Gastrocnemius medialis (tissue), 4 donors: ENCODE measurements at regions not wholly inside any gene's neighbourhood (a gene's known extent, or its start where the extent isn't known, plus 50 kb on each side); places are given as distances from the start of the nearest gene placed in this dataset.

Source experiments
- ATAC-seq, 2 donors: fragments of 150-250 bp; one replicate each; pipeline ENCODE4 v1.9.1; 2016
- DNase-seq, 2 donors: peaks; one replicate each; pipeline ENCODE4 v3.0.0-alpha.2; 2019
- H3K27ac ChIP-seq, 4 donors: fragments of 200-600 bp; sonication (generic); 1 replicate in 1 of 4; 2 replicates in 3 of 4; pipeline ENCODE4 v1.5.1; 2016 to 2018; ENCODE audit warnings: mild to moderate bottlenecking in 2 of 4, moderate library complexity in 1 of 4
- H3K27me3 ChIP-seq, 3 donors: fragments of 200-600 bp; sonication (generic) in 2 of 3; 1 replicate in 1 of 3; 2 replicates in 2 of 3; pipeline versions ENCODE4 v1.5.1 to v1.6.0; 2016 to 2019; ENCODE audit warnings: mild to moderate bottlenecking in 1 of 3, moderate library complexity in 1 of 3
- H3K36me3 ChIP-seq, 2 donors: fragments of 200-600 bp; sonication (generic) in 1 of 2; one replicate each; pipeline ENCODE4 v1.5.1; 2017 to 2018
- H3K4me1 ChIP-seq, 2 donors: fragments of 200-600 bp; sonication (generic) in 1 of 2; one replicate each; pipeline ENCODE4 v1.5.1; 2016 to 2017; ENCODE audit warnings: mild to moderate bottlenecking in 2 of 2
- H3K4me3 ChIP-seq, 4 donors: fragments of 200-600 bp; sonication (generic) in 3 of 4; 1 replicate in 1 of 4; 2 replicates in 3 of 4; pipeline ENCODE4 v1.5.1; 2016 to 2019; ENCODE audit warnings: mild to moderate bottlenecking in 2 of 4
- H3K9me3 ChIP-seq, 3 donors: fragments of 200-600 bp; sonication (generic) in 2 of 3; 1 replicate in 1 of 3; 2 replicates in 2 of 3; pipeline ENCODE4 v1.5.1; 2016 to 2019
- CTCF ChIP-seq, 5 experiments: fragments of 450-650 bp in 3 of 5; fragments of 200-600 bp in 2 of 5; sonication (generic) in 2 of 5; IDR thresholded peaks in 4 of 5; conservative IDR thresholded peaks in 1 of 5; 1 replicate in 4 of 5; 2 replicates in 1 of 5; pipeline ENCODE4 v1.5.1; 2016 to 2019; ENCODE audit warnings: antibody characterized with exemption in 5 of 5, mild to moderate bottlenecking in 3 of 5, moderate library complexity in 3 of 5
- POLR2A ChIP-seq, 2 donors: fragments of 450-650 bp; IDR thresholded peaks; one replicate each; pipeline ENCODE4 v1.6.1; 2017; ENCODE audit warnings: antibody characterized with exemption in 2 of 2, mild to moderate bottlenecking in 2 of 2, moderate library complexity in 2 of 2
- in situ Hi-C, 4 donors: fragments of 200-750 bp; cut with MboI; loops; one replicate each; pipeline versions ENCODE4 v1.15.0 to v1.8.0; 2017; ENCODE audit warnings: low sequenced_read_pairs in 4 of 4
- intact Hi-C: fragments of 100-400 bp; cut with DNase I; formaldehyde crosslinking; loops from one replicate; pipeline ENCODE4 v1.15.1; 2023; ENCODE audit warnings: low total_unique reads

- no peaks in the 10 kb centered on the region for H3K36me3 ChIP-seq
- intact Hi-C loops (no loop called here), in situ Hi-C loops (no loop called here)
- no peak overlapping the region for H3K4me3 ChIP-seq
- ATAC-seq (peak; percentile 64 to 76), DNase-seq (peak; percentile 27 to 46)
- TF ChIP-seq POLR2A (IDR thresholded peaks at IDR 0.05) (no peak), CTCF (IDR thresholded peaks at IDR 0.05 in 4 of 5, conservative IDR thresholded peaks at IDR 0.05 in 1 of 5) (no peak)
- H3K27me3 ChIP-seq = no peaks in the 10 kb centered on the region
- H3K9me3 ChIP-seq = no peaks in the 10 kb centered on the region
- H3K4me1 ChIP-seq = peaks cover 4 to 8% of the 10 kb centered on the region in 2 donors
- H3K27ac ChIP-seq = peak overlapping the region in 3 of 4 donors; percentile 37 to 52 (median 44)
These were observed 632.1 kb downstream of the DIAPH3 start for GRCh38 chr13:59531571-59532091.

DNA sequence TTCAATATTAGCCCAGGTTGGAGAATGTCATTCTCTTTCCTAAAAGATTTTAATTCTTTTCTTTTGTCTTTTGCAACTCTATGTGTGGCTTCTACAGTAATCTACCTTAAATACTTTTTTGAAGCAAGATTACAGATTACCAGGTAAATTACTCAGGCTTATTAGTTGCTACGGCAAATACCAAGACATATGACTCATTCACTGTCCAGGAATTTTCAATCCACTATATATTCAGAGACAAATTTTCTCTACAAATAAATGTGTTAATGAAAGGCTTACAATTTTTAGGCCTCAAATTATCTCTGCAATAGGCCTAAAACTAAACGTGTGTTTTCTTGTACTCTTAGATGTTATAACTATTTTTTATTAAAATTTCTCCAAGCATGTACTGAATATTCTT, 631.3 kb downstream of the DIAPH3 start:
- no peaks in the 10 kb centered on the region for H3K27me3 ChIP-seq
- H3K4me3 ChIP-seq = no peak overlapping the region
- no peaks in the 10 kb centered on the region for H3K9me3 ChIP-seq
- no peaks in the 10 kb centered on the region for H3K36me3 ChIP-seq
- no peak for DNase-seq
- peaks cover 4 to 8% of the 10 kb centered on the region in 2 donors for H3K4me1 ChIP-seq
- intact Hi-C loops (no loop called here), in situ Hi-C loops (no loop called here)
- no peak for ATAC-seq
- peak overlapping the region in 3 of 4 donors; percentile 23 to 52 (median 37) for H3K27ac ChIP-seq
- TF ChIP-seq POLR2A (IDR thresholded peaks at IDR 0.05) (no peak), CTCF (IDR thresholded peaks at IDR 0.05 in 4 of 5, conservative IDR thresholded peaks at IDR 0.05 in 1 of 5) (no peak)

DNA sequence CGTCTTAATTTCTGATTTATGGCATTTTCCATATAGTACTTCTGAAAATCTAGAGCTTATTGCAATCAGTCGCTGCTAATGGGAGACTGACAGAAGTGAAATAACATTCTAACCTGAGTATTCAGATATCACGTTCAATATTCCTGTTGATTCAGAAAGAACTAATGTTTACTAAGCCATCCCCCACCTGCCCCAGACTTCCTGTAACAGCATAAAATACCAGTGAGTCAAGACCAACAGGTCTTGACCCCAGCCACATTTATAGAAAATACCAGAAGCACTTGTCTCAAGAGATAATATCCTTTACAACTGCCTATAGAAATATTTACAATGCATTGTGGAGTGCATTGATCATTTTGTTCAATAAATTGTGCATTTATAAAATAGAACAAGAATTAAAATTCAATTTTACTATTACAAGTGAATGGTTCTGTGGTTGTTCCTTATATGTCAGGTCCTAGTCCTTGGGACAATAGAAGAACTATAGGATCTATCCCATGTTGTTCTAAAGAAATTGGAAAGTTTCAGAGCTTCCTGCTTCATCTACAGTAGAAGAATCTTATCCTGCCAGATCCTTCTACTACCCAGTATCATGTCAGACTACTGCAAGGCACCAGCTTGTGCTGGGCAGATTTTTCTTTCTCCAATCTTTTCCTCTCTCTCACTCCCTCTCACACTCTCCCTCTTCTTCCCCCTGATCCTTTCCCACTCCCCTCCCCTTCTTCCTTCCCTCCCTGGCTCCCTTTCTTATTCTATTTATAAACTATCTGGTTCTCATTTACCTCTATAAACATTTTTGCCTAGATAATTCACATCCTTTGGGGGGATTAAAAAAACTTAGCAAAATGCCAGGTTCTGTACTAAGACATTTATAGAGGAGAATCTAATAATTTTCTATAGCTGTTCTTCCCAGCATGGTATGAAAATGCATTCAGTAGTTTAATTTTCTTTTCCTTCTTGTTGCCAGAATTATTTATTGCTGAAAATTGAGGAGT, 629.9 kb downstream of the DIAPH3 start:
- in situ Hi-C loops (no loop called here), intact Hi-C loops (no loop called here)
- ATAC-seq (no peak), DNase-seq (no peak)
- H3K36me3 ChIP-seq = no peaks in the 10 kb centered on the region
- H3K27me3 ChIP-seq = no peaks in the 10 kb centered on the region
- H3K4me1 ChIP-seq = peaks cover 4 to 8% of the 10 kb centered on the region in 2 donors
- H3K27ac ChIP-seq = no peak overlapping the region
- no peak overlapping the region for H3K4me3 ChIP-seq
- TF ChIP-seq CTCF (IDR thresholded peaks at IDR 0.05 in 4 of 5, conservative IDR thresholded peaks at IDR 0.05 in 1 of 5) (no peak), POLR2A (IDR thresholded peaks at IDR 0.05) (no peak)
- no peaks in the 10 kb centered on the region for H3K9me3 ChIP-seq

- intact Hi-C loops (no loop called here), in situ Hi-C loops (no loop called here)
- TF ChIP-seq CTCF (IDR thresholded peaks at IDR 0.05 in 4 of 5, conservative IDR thresholded peaks at IDR 0.05 in 1 of 5) (no peak), POLR2A (IDR thresholded peaks at IDR 0.05) (no peak)
- Histone ChIP-seq H3K4me3 (no peak overlapping the region), H3K4me1 (peaks cover 4 to 8% of the 10 kb centered on the region in 2 donors), H3K27ac (peak overlapping the region in 1 of 4 donors; percentile 7), H3K36me3 (no peaks in the 10 kb centered on the region), H3K9me3 (no peaks in the 10 kb centered on the region), H3K27me3 (no peaks in the 10 kb centered on the region)
- no peak for DNase-seq
- ATAC-seq = no peak
These were observed 628.9 kb downstream of the DIAPH3 start for GRCh38 chr13:59534806-59535205.
